ENCODE measurements at regions not wholly inside any gene's neighbourhood (a gene's known extent, or its start where the extent isn't known, plus 50 kb on each side); places are given as distances from the start of the nearest gene placed in this dataset.

DNA sequence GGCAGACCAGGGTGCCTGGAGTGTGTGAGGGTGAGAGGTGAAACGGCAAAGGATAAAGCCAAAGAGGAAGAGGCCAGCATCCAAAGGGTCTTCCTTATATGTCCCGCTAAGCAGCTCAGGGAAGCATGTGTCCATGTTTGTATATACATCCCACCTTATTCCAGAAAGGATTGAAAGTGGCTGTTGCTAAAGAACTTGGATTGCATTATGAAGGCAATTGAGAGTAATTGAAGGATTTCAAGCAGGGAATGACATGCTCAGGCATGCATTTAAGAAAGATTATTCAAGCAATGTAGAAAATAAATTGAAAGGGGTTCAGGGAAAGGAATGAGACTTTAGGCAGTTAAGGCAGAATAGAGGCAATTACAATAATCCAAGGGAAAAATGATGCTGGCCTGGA lies 237.6 kb upstream of the SOX9 start:
- no peak for DNase-seq

DNA sequence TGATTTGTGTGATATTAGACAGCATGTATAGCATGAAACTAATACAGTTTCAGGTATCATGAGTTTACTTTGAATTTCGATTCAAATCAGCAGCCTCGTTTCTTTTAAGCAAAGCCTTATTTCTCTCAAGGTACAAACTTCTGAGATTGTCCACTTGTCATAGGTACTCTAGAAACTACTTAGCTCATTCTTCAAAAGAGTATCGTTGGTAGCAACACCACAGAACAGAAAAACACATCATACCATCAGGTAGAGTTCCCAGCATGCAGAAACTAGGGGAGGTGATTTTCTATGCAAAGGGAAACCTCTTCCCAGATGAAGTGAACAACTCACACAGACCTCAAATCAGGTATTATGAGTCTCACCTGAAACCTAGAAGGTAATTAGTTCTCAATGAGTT lies 237.0 kb upstream of the SOX9 start:
- no peak for DNase-seq

DNA sequence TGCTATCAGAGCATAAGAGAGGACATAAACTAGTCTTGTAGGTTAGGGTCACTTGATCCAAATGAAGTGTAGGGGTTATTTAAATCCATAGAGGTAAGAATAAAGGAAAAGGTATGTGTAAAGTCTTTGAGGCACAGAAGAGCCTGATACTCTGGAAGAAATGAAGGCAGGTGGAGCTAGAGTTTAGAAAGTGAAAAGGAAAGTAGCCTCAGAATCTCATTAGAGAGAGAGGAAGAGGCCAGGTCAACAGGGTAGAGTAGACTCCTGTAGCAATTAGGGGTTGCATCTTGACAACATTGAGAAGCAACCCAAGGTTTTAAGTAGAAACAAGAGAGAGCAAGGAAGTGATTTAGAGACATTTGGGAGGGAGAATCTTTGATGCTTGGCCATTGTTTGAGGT lies 235.2 kb upstream of the SOX9 start:
- no peak for DNase-seq

DNA sequence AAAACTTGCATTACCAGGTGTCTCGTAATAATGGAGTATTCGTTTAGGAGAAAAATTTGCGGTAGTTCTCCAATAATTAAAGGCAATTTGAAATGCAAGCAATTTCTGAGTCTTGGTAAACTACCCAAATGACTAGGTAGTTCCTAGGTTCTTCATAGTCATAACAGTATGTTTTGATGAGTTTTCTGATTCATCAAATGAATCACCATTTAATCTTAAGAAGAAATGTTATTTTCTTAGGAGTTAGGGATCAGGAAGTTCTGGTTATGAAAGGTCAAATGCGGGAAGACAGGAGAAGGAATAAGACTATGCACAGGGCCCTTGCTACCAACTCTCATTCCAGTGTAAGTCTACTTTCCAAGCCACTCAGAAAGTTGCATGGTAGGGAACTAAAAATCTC lies 221.5 kb upstream of the SOX9 start:
- DNase-seq, result no peak

DNA sequence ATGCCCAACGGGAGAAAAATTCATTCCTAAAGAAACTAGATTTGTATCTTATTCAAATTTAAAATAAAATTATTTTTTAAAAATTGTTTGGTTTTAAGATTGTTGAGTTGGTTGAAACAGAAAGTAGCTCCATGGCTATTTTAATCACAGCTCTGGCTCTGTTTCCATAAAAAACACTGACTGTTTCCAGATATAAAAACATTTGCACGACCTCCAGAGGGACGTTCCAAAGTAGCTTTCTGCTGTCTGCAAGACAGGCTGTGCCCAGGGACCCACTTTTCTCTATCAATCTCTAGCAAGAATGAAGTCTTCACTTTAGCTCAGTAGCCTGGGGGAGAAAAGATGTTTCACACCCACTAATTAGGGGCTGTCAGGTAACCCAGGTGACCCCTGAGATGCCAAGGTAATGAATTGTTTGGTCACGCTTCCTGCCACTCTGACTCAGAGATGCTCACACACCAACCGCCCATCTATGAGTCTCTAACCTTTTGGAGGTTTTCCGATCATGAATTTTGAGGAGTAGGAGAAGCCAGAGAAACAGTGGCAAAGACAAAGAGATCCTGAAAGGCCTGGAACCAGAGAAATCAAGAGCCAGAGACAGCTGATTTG lies 220.1 kb upstream of the SOX9 start:
- DNase-seq, result no peak

DNA sequence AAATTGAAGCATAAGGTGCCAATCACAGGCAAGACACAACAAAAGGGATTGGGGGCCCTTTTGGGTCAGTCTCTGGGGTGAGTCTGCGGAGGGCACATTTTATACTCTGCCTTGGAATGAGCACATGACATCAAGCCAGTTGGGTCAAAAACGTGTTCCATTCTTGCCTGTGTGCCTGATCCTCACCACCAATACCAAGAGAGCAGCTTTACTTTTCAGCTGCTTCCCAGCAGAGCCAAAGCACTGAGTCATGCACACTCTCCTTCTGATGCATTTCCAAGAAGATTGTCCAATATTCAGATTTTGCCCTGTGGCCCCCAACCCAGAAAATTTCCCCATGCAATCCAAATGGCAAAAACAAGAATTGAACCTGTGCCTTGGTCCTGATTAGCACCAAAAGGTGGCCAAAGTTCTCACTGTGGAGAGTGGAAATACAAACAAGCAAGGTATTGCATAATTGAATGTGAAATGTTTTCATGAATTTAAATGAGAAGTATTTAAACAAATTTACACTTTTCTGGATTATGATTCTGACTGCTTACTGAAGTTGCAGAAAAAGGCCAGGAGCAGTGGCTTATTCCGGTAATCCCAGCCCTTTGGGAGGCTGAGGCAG lies 217.8 kb upstream of the SOX9 start:
- no peak for DNase-seq

DNA sequence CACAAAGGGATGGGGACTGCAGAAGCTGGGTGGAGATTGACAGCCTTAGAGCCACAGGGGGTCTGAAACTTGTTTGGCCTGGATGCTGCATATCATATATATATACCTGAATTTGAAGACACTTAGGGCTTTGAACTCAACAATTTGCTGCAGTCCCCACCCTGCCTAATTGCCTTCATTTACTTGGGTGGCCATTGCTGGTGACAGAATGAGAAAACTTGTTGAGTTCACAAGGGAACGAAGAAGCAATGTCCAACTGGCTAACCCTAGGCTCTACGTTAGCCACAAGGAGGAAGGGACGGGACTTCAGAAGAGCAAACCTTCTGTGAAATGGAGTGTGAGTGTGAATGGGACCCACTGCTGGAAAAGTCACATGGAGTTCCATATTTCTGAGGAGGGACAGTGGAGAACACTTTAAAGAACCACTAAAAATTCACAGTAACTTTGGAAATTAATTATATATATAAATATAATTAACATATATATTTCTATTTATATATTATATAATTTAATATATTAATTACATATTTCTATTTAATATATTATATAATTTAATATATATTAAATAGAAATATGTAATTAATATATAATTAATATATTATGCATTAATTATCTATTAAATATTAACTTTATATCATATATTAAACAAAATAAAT lies 215.3 kb upstream of the SOX9 start:
- no peak for DNase-seq

DNA sequence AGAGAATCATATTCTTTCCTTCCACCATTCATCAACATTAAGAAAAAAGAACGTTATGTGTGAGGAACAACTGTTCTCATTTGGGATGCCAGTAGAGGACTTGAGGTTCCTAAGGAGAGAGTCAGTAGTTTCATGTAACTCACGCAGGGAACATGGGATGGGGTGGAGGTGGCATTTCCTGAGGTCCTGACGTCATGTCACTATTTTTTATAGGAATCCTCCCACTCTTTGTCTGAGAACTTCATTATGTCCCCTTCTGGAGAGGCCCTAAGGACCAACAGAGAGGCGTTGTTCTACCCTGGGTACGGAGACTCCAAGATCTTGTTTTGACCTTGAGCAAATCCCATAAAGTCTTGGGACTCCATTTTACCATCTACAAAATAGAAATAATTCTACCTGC lies 211.7 kb upstream of the SOX9 start:
- no peak for DNase-seq

DNA sequence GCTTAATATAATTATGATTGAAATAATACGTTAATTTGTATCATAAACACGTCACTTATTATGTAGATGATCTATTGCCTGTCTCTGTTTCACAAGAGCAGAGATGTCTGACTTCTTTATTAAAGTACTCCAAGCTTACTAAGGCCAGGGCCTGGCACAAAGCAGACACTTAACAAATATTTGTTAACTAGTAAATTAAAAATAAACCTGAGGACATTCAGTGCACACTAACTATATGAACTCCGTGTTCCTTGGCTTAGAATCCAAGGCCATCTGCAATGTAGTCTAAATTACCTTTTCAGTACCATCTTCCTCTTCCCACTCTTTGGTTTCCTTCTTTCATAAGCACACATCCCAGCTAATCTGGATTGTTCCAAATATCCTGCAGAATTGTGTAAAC lies 210.8 kb upstream of the SOX9 start:
- DNase-seq, result no peak

DNA sequence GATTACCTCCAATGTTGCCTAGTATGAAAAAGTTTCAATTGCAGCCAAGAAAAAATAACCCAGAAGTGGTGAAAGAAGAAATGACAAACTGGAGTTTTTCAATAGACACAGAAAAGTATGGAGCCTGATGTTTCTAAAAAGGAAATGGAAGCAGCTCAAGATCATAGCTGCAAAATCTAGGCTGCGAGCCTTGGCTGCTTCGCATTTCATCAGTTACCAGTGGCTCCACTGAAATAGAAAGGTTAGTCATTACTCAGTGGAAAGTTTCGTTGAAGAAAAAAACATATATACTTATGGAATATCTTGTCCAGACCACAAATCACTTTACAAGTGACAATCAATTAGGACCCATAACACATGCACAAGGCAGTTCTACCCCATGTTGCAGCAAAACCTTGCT lies 206.8 kb upstream of the SOX9 start:
- no peak for DNase-seq

DNA sequence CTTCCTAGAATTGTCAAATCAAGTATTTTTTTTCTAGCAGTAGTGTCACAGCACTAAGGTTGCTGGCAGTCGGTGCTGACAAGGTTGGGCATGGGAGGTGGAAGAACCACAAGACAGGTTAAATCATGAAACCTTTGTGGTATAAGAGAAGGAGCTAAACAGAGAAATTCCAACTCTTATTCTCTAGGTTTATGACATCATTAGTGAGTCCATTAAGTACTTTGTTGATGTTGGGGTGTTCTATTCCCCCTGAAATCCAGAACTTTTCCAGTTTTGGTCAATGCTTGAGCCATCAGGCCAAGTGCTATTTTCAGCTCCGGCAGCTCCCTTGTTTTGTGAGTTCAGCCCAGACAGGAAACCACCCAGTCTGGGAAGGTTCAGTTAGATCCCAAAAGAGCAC lies 206.0 kb upstream of the SOX9 start:
- DNase-seq, result no peak

DNA sequence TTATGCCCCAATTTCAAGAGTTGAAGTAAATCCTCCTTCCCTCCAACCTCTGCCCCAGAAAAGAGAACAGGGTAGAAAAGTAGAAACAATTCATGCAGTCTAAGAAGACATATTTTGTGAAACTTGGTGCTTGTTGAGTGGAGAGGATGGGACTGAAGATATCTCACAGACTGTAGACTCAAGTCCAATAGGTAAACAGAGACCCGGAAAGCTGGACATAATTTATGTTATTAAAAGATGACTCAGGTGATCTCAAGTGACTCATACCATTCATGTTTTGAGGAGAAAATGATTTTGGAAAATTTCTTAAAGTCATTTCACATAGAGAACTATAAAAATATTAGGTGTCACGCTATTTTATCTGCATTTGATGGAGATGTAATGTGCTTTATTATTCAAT lies 203.1 kb upstream of the SOX9 start:
- DNase-seq, result no peak

DNA sequence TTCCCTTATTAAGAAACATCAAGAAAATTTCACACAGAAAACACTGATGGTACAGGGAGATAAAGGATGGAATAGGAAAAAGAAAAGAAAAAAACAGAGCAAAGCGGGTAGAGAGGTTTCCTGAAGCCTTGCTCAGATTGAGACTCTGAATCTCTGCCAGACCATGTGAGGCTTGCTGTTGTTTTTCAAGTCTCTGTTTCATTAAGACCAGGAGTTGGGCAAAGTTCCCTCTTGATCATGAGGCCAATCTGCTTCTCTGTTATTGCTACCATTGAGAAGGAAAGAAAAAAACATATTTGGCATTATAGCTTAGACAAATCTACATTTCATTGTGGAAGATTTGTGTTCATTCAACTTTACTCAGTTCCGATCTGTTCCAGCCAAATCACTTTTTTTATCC lies 201.6 kb upstream of the SOX9 start:
- DNase-seq, result no peak

DNA sequence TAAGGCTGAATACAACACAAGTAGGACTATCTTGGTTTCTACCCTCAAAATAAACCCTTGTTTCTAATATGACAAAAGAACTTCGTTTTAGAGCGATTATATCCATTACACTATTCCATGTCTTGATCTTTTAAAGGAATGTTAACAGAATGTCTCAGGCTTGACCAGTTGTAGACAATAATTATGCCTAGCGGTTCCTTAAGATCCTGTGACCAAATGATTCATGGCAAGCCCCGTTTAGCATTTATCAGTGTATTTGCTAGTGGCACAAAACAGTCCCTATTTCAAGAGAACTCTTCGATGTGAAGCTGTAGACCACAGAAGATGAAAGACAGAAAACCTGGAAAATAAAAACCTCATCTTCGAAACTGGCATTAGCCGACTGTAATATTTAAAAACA lies 200.9 kb upstream of the SOX9 start:
- no peak for DNase-seq

DNA sequence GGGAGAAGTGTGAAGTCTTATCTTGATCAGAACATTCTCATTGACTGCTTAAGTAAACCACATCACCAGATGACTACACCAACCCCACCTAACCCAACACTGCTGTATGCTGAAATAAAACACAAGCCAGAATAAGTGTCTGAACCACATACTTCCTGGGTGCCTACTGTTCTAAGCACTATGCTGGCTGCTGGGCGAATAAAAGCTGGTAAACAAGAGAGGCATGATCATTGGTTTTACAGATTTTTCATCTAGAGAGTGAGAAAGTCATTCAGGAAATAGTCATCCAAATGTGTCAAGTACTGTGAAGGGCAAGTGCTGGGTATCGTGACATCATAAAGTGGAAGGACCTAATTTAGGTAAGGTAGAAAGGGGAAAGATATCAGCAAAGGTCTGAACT lies 199.0 kb upstream of the SOX9 start:
- DNase-seq, result no peak

DNA sequence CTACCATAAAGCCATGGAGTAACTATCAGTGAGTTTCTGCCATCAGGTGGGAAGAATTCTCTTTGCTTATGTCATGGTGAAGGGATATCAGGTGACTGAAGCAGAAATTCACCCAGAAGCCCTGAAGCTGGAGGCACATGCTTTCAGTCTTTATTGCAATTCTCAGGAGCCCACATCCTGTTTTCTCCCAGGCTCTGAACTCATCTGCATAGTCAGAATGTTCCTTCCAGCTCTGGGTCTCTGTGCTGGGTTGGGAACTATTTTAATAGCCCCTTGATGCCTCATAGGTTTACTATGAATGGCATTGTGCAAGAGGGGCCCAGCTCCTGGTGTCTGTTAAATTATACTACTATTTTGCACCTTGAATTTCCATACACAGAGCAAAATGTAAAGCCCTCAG lies 198.4 kb upstream of the SOX9 start:
- peak; percentile 11 for DNase-seq

DNA sequence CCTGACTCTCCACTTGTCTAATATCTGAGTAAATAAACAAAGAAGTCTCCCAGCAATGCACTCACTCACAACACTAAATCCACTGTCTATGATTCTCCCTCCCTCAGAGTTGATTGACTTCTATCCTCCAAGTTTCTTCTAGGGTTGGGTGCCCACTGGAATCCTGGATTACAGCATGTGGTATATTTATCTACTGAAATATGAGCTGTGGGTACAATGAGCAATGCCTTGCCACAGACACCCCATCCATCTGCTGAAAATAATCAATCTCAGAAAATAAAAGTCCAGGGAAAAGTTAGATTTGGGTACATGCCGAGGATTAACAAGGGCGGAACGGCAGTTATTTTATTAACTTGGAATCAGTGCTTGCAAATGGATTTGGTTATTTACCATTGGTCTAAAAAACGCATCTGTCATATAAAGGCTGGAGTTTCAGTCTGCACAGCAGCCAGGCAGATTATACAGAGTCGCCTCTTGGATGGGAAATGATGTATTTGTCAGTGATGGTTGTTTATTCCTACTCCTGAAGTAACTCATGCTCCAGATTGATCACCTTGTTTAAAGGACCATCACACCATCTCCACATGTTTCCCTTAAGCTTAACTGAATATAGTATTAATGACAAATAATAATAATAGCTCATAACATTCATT lies 193.9 kb upstream of the SOX9 start:
- no peak for DNase-seq

DNA sequence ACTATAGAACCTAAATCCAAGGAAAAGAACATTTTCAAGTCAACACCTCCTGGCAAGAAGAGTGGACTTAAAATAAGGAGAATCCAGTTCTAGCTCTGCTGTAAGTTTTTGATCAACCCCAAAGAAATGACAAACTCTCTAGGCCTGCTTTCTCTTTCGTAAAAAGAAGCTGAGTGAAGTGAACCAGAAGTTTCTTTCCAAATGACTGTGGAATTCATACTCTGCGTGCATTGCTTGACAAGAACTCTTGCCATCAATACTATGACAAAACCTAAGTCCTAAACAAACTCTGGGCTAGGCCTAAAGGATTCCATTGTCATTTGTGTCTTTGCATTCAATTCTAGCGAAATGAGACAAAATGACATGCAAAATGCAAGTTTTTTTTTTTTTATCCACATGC lies 187.5 kb upstream of the SOX9 start:
- DNase-seq, result no peak

DNA sequence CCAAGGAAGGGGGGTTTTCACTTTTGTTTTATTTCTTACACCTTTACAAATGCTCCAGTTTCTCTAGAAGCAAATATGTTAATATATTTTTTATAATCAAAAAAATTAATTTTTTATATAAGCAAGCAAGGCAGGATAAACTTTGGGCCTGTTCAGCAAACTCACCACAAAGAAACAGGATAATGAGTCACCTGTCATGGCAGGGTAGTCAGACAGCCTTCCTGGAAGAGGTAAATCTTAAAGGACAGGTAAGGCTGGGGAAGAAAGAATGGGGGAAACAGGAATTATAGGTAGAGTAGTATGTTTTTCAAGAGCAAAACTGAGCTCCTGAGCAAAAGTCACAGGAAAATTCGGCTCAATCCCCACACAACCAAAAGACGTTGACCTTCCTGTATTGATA lies 186.3 kb upstream of the SOX9 start:
- no peak for DNase-seq

DNA sequence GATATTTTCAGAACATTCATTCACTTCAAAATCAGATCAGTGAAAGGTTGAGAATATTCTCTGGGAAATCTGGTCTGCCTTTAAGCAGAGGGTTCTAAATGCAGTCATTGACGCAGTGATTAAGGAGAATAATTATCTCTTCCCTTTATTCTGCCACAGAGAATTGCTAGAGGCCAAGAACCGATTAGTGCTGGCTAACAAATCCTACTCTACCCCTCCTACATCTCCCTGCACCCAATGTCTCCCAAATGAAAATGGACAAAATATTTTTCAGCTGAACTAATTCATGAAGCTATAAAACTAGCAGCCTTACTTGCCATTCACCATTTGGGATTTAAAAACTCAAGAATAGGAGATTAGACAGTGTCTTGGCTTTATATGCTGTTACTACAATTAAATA lies 185.5 kb upstream of the SOX9 start:
- DNase-seq, result no peak

DNA sequence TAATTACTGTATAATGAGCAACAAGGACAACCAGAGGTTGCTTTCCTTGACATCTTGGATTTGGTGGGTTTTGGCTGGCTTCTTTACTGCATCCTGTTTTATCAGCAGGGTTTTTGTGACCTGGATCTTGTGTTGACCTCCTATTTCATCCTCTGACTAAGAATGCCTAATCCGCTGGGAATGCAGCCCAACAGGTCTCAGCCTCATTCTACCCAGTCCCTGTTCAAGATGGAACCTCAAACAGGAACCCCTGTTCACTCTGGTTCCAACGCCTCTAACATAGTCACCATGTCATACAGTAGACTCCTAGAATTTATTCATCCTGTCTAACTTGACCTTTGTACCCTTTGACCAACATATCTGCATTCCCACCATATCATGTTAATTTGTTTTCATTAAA lies 183.8 kb upstream of the SOX9 start:
- DNase-seq, result no peak

DNA sequence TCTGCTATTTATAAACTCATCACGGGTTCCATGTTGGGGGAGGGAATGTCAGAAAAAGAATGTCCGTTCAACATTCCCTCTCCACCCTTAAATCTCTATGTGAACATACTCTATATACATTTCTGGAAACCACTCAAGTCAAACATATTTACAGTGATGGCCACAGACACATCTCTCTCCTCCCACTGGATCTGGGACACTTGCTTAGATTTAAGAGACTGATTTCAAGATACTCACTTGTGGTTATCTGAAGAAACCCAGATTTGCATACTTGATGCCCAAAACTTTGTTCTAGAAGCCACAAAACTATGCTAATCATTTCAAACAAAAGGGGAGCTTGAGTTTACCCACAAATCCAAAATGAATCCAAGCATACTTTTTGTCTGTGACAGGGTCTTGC lies 182.9 kb upstream of the SOX9 start:
- DNase-seq, result no peak

DNA sequence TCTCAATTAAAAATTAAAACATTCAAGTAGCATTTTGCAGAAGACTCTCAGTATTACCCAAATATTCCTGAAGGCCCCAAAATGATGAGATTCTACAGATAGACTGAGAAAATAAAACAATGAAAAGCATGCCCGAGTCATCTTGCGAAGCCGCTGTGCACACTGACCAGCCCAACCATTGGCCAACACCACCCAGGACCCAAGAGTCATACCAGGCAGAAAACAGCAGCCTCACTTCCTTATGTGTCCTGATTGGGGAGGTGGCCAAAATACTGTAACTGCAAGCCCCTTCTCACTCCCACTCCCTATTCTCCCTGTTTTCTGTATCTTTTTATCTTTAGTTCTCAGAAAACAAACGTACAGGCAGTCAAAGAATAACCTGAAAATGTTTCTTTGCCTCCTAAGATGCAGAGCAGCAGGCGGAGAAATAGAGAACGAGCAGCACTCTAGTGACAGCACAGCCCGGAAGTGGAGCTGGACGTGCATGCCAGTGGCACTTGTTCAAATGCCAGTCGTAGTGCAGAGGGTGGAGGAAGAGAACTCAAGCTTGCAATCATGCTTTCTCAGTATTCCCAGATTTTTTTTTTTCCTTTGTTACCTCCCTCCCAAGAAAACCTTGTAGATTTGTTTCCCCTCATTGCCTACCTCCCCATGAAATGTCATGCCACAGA lies 182.3 kb upstream of the SOX9 start:
- no peak for DNase-seq

DNA sequence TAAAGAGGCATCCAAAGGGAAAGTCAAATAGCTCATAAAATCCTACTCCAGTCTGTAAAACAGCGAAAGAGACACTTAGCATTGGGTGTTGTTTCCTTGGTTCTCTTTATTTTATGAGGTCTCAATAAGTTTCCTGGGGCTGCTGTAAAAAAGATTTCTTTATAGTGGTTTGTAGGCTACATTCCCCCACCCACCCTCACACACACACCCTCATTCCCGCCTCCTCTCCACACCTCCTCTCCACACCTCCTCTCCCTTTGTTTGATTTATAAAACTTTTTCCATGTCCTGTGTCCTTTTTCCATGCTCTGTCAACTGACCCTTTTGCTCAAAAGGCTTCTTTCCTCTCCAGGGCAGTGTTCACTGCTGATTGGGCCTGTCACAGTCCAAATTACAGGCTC lies 178.9 kb upstream of the SOX9 start:
- no peak for DNase-seq

Measured in fibroblast of skin of back (primary cell).